B cell (primary cell): ENCODE measurements at regions not wholly inside any gene's neighbourhood (a gene's known extent, or its start where the extent isn't known, plus 50 kb on each side); places are given as distances from the start of the nearest gene placed in this dataset.

ENCODE experiments used
- CTCF ChIP-seq: fragments of 200-600 bp; IDR thresholded peaks from one replicate; pipeline ENCODE4 v1.8.0; 2022; ENCODE audit warnings: antibody characterized with exemption, mild to moderate bottlenecking
- EZH2 ChIP-seq: IDR thresholded peaks from 2 replicates; pipeline ENCODE4 v1.6.1; 2012; ENCODE audit warnings: borderline replicate concordance, low read depth, mild to moderate bottlenecking, moderate library complexity, low read length; ENCODE audit not compliant: insufficient read depth, poor library complexity, severe bottlenecking

DNA sequence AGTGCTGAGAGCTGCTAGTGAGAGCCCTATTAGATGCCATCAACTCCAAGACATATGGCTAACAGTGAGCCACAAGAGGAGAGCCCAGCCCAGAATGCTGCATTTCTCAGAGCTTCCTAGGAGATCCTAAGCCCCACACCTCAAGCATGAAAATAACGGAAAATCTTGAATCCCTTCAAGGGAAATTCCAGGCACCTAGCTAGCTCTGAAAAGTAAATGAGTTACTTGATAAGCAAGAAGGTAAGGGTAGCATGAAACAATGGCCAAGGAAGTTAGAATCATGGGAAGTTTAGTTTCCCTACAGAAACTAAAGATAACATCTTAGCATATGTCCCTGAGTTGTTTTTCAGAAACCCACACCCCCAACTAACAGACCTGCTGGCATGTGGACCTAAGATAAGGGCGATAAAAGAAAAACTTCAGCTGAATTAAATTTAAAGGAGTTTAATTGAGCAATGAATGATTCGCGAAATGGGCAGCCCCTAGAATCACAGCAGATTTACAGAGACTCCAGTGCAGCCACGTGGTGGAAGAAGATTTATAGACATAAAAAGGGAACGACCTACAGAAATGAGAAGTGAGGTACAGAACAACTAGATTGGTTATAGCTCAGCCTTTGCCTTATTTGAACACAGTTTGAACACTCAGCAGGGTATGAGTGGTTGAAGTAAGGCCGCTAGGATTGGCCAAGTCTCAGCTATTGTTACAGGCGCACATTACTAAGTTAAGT lies 301.3 kb upstream of the DACH1 start:
- no peak for TF ChIP-seq CTCF
- TF ChIP-seq EZH2, result no peak
